AML-193 (cell line): ENCODE measurements at regions not wholly inside any gene's neighbourhood (a gene's known extent, or its start where the extent isn't known, plus 50 kb on each side); places are given as distances from the start of the nearest gene placed in this dataset.
"Not testable (repeated sequence)": the region's sequence is repeated elsewhere in the genome, so short reads cannot be mapped to it uniquely, and the experiment has no call there.

Experiments
- DNase-seq, 2 experiments: peaks; one replicate each; lab custom pipeline; 2025; lab: John Stamatoyannopoulos, UW

GRCh38 chr1:65590279-65590678 lies 169.8 kb downstream of the LEPR start:
- DNase-seq = no peak

DNA sequence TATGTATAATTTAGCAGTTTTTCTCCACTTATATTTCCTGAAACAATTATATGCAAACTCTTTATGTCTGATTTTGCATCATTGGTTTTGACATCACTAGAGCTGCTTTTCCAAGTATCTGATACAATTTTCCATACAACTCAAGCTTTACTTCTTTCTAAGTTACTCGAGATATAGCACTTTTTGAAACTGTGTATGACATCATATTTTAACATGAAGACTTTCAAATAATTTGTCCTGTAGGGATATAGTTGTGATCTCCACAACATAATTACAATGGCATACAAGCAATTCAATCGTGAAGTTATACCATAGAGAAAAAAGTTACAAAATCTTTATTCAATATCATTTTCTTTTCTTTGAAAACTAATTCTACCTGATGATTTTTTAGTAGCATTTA lies 173.0 kb downstream of the LEPR start:
- no peak for DNase-seq

GRCh38 chr1:65595724-65596123 lies 175.3 kb downstream of the LEPR start:
- DNase-seq = no peak

DNA sequence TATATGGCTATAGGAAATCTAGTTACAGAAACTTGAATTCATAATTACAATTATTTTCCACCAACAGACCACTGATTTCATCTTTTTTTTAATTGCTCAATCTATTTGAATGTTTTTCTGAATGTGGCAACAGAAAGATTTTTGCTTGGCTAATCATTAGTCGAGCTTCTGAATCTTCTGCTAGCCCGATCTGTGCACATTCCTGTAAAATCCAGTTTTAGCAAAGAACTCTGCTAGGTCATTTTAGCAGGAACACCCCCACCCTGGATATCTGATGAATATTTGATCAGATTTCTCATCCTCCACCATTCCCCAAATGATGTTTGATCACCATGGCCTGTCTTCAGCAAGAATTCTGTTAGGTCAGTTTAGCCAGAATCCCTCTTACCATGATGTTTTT lies 176.3 kb downstream of the LEPR start:
- no peak for DNase-seq

- DNase-seq = peak; percentile 39 to 41
Measured at GRCh38 chr1:65605621-65606020, 185.2 kb downstream of the LEPR start.

- no peak for DNase-seq
Measured at GRCh38 chr1:65606426-65606825, 186.0 kb downstream of the LEPR start.

DNA sequence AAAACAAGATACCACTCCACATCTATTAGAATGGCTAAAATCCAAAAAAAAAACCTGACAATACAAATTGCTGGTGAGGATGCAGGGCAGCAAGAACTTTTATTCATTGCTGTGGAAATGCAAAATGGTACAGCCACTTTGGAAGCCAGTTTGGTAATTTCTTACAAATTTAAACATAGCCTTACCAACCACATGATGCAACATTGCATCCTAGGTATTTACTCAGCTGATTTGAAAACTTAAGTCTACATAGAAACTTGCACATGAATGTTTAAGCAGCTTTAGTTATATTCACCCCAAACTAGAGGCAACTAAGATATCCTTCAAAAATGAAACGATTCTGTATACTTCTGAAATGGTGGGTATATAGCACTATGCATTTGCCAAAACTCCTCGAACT lies 178.8 kb upstream of the PDE4B start:
- DNase-seq = no peak

DNA sequence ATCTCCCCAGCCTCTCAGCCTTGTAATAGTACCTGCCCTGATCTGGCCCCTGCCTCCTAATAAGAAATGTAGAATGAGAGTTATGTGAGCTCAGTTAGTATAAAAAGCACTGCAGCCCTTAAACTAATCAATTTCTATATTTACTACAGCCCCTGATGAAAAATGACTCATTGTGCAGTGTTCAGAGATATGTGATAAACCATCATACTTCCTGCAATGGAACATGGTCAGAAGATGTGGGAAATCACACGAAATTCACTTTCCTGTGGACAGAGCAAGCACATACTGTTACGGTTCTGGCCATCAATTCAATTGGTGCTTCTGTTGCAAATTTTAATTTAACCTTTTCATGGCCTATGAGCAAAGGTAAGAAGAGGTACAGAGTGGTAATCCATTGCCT lies 176.8 kb upstream of the PDE4B start:
- no peak for DNase-seq

DNA sequence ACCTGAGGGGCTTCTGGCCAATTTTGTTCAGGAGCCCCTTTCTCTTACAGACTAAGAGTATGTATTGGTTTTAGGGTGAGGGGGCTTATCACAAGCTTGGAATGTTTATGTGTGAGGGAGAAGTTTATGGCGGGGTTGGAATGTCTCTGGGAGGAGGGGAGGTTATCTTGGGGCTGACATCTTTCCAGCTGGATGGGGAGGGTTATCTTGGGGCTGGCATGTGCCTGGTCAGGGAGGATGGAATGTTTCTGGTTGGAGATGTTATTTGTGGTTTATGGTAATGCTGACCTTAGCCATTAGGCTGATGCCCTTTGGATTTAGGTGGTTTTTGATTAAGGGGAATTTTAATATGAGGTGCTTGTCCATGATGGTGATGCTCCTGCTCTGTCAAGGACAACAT lies 171.0 kb upstream of the PDE4B start:
- DNase-seq = not testable (repeated sequence)

- no peak for DNase-seq
Measured at GRCh38 chr1:65623895-65624294, 168.8 kb upstream of the PDE4B start.

DNA sequence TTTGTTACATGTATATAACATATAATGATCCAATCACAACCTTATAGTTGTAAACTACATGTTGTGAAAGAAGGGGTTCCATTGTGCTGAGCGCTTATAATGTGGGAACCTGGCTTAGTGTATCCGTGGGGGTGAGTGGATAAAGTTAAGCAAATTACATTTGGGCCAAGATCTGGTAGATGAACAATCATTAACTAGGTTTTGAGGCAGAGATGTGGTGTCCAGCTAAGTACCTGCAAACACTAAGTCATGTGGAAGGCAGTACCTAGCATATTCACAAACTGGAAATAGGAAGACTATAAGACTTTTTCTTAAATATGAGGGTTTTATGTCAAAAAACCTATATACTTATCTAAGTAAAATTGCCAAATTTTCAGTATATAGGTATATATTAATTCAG lies 167.2 kb upstream of the PDE4B start:
- no peak for DNase-seq

GRCh38 chr1:65626003-65626402 lies 166.7 kb upstream of the PDE4B start:
- no peak for DNase-seq

- DNase-seq = no peak
Measured at GRCh38 chr1:65629788-65630187, 162.9 kb upstream of the PDE4B start.

GRCh38 chr1:65630855-65631254 lies 161.8 kb upstream of the PDE4B start:
- DNase-seq = no peak

DNA sequence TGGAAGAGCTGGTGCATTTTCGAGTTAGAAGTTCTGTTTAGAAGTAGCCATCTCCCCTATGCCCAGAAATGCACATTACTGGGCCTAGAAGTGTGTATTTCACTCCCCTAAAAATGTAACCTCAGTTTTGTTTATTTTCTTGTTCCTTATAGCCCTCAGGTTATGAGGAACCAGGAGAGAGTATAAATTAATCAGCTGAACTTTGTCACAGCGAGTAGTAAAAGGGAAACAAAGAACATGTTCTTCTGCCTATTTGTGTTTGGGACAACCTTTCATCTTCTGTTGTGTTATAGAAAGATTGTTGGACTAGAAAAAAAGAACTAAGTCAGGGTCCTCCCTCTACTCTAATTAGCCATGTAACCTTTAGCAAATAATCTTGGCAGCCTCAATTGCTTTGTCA lies 160.5 kb upstream of the PDE4B start:
- no peak for DNase-seq

- DNase-seq = no peak
Measured at GRCh38 chr1:65640046-65640445, 152.6 kb upstream of the PDE4B start.

DNA sequence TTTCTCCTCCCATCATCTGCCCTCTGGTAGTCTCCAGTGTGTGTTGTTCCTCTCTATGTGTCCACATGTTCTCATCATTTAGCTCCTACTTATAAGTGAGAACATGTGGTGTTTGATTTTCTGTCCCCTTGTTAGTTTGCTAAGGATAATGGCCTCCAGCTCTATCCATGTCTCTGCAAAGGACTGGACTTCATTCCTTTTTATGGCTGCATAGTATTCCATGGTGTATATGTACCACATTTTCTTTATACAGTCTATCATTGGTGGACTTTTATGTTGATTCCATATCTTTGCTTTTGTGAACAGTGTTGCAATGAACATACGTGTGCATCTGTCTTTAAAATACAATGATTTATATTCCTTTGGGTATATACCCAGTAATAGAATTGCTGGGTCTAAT lies 143.5 kb upstream of the PDE4B start:
- not testable (repeated sequence) for DNase-seq

GRCh38 chr1:65650682-65651081 lies 142.0 kb upstream of the PDE4B start:
- DNase-seq = peak; percentile 6 to 10

GRCh38 chr1:65654526-65654925 lies 138.2 kb upstream of the PDE4B start:
- DNase-seq = not testable (repeated sequence)

DNA sequence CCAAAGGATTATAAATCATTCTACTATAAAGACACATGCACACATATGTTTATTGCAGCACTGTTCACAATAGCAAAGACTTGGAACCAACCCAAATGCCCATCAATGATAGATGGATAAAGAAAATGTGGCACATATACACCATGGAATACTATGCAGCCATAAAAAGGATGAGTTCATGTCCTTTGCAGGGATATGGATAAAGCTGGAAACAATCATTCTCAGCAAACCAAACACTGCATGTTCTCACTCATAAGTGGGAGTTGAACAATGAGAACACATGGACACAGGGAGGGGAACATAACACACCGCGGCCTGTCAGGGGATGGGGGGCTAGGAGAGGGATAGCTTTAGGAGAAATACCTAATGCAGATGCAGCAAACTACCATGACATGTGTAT lies 135.1 kb upstream of the PDE4B start:
- not testable (repeated sequence) for DNase-seq

DNA sequence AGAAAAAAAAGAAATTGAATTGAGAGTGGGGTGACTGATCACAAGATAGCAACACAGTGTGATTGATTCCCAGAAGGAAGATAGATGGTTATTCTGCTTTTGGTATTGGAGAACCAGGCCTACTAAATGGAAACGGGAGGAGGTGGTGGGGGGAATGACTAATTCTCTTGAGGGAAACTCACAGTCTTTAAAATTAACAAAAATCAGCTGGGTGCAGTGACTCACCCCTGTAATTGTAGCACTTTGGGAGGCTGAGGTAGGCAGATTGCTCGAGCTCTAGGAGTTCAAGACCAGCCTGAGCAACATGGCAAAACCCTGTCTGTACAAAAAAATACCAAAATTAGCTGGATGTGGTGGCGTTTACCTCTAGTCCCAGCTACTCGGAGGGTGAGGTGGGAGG lies 134.6 kb upstream of the PDE4B start:
- DNase-seq = no peak

- DNase-seq = no peak
Measured at GRCh38 chr1:65668368-65668767, 124.3 kb upstream of the PDE4B start.

GRCh38 chr1:65670518-65670917 lies 122.2 kb upstream of the PDE4B start:
- DNase-seq = no peak

GRCh38 chr1:65674522-65674921 lies 118.2 kb upstream of the PDE4B start:
- DNase-seq = no peak

DNA sequence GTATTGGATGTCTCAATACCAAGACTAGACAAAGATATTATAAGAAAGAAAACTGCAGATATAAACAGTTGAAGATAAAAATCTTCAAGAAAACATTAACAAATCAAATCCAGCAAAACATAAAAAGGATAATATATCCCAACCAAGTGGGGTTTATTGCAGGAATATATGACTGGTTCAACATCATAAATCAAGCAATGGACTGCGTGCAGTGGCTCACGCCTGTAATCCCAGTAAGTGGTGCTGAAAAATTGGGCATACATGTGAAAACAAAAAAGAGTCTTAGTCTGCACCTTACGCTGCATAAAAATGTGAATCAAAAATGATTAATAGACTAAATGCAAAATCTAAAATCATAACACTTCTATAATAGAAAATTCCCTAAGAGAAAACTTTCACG lies 112.9 kb upstream of the PDE4B start:
- DNase-seq = no peak
